MM.1S (cell line): ENCODE measurements at regions not wholly inside any gene's neighbourhood (a gene's known extent, or its start where the extent isn't known, plus 50 kb on each side); places are given as distances from the start of the nearest gene placed in this dataset.

Experiments
- EZH2 ChIP-seq: fragments of 300-600 bp; sonication (generic); optimal IDR thresholded peaks from 2 replicates; pipeline ENCODE3; 2017; ENCODE audit warnings: low read depth, mild to moderate bottlenecking, antibody characterized with exemption, low read length, mixed read lengths
- TF ChIP-seq, protein P1 (sequence below): fragments of 300-600 bp; sonication (generic); IDR thresholded peaks from 2 replicates; pipeline ENCODE4 v1.5.1; 2016; ENCODE audit warnings: antibody characterized with exemption, low read length, mixed read lengths

DNA sequence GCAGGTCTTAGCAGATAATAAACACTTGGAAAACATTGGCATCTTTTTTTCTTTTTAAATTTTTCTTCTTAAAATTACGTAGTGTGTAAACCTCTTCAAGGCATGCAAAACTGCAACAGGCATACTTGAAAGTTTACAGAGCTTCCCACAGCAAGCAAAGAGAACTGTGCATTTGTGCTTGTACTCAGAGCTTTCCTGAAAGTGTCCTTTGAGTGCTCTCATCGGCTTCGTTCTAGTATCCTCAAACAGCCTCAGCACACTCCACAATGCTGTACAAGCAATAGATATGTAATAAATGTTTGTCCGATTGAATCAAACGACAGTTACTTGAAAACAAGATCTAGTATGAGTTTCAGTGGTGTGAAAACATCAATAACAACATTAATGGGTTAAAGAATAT, 227.5 kb downstream of the PAPSS1 start:
- TF ChIP-seq, protein P1, sequence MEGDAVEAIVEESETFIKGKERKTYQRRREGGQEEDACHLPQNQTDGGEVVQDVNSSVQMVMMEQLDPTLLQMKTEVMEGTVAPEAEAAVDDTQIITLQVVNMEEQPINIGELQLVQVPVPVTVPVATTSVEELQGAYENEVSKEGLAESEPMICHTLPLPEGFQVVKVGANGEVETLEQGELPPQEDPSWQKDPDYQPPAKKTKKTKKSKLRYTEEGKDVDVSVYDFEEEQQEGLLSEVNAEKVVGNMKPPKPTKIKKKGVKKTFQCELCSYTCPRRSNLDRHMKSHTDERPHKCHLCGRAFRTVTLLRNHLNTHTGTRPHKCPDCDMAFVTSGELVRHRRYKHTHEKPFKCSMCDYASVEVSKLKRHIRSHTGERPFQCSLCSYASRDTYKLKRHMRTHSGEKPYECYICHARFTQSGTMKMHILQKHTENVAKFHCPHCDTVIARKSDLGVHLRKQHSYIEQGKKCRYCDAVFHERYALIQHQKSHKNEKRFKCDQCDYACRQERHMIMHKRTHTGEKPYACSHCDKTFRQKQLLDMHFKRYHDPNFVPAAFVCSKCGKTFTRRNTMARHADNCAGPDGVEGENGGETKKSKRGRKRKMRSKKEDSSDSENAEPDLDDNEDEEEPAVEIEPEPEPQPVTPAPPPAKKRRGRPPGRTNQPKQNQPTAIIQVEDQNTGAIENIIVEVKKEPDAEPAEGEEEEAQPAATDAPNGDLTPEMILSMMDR = no peak
- TF ChIP-seq EZH2 = no peak
